GM23248 (cell line): ENCODE measurements at regions not wholly inside any gene's neighbourhood (a gene's known extent, or its start where the extent isn't known, plus 50 kb on each side); places are given as distances from the start of the nearest gene placed in this dataset.

ENCODE experiments used
- EZH2 ChIP-seq: fragments of 200-600 bp; sonication (generic); IDR thresholded peaks from 2 replicates; pipeline ENCODE4 v1.6.1; 2018; ENCODE audit warnings: antibody characterized with exemption, mild to moderate bottlenecking; ENCODE audit not compliant: insufficient read depth, poor library complexity, severe bottlenecking
- EZH2phosphoT487 ChIP-seq: fragments of 200-600 bp; sonication (generic); IDR thresholded peaks from 2 replicates; pipeline ENCODE4 v1.6.1; 2018; ENCODE audit warnings: antibody characterized with exemption, moderate library complexity, mild to moderate bottlenecking, low read depth; ENCODE audit not compliant: insufficient read depth

DNA sequence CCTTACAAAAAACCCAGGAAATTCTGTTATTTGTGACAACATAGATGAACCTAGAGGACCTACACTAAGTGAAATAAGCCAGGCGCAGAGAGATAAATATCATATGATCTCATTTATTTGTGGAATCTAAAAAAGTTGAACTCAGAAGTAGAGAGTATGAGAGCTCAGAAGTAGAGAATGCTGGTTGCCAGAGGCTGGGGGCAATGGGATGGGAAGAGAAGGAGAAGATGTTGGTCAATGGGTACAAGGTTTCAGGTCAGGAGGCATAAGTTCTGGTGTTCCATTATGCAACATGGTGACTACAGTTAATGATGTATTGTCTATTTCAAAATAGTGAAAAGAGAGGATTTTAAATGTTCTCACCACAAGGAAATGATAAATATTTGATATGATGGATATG, 259.1 kb upstream of the POU3F1 start:
- TF ChIP-seq EZH2 (no peak), EZH2phosphoT487 (no peak)
